Ectodermal cell (in vitro differentiated cells): ENCODE measurements at regions not wholly inside any gene's neighbourhood (a gene's known extent, or its start where the extent isn't known, plus 50 kb on each side); places are given as distances from the start of the nearest gene placed in this dataset.
"Not testable (repeated sequence)": the region's sequence is repeated elsewhere in the genome, so short reads cannot be mapped to it uniquely, and the experiment has no call there.

ENCODE experiments used
- H3K27ac ChIP-seq: 2 replicates; pipeline ENCODE4 v1.7.0; 2013; ENCODE audit warnings: mild to moderate bottlenecking, low read depth, low read length; ENCODE audit not compliant: insufficient read depth, poor library complexity, severe bottlenecking
- H3K27me3 ChIP-seq: 2 replicates; pipeline ENCODE4 v1.7.0; 2013; ENCODE audit warnings: mild to moderate bottlenecking, low read length; ENCODE audit not compliant: insufficient read depth, control insufficient read depth, poor library complexity, severe bottlenecking
- H3K36me3 ChIP-seq: one replicate; pipeline ENCODE4 v1.7.0; 2013; ENCODE audit warnings: low read length; ENCODE audit not compliant: control insufficient read depth, insufficient read depth
- H3K4me1 ChIP-seq: one replicate; pipeline ENCODE4 v1.7.0; 2013; ENCODE audit warnings: low read length; ENCODE audit not compliant: control insufficient read depth, insufficient read depth
- H3K4me3 ChIP-seq: 2 replicates; pipeline ENCODE4 v1.7.0; 2013; ENCODE audit warnings: low read depth, low read length, control low read depth; ENCODE audit not compliant: insufficient read depth
- H3K9me3 ChIP-seq: 2 replicates; pipeline ENCODE4 v1.7.0; 2013; ENCODE audit warnings: mild to moderate bottlenecking, low read length, moderate library complexity; ENCODE audit not compliant: control insufficient read depth
- WGBS, 2 experiments: methylation state at CpG; one replicate each; pipeline ENCODE4 v1.1.7; 2013; ENCODE audit warnings: missing lambda C conversion rate in 2 of 2; 5-methylcytosine and 5-hydroxymethylcytosine counted together

DNA sequence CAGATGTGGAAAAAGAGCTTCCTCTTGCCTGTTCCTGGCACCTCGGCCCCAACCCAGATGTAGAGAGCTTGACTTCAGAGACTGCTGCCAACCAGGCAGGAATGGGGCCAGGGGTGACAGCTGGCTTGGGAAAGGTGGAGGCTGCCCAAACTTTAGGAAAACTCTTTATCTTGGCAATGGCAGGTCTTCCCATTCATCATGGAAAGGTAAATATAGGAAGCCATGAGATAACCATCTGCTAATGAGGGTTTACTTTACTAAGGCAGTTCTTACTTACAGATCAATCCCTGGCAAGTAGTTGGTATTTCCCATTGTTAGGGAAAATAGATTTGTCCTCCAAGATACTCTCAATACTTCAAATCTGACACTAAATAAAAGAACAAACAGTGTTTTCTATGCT lies 143.1 kb upstream of the NUDT4 start:
- no peak overlapping the region for H3K27ac ChIP-seq
- no peaks in the 10 kb centered on the region for H3K27me3 ChIP-seq
- H3K4me1 ChIP-seq: no peaks in the 10 kb centered on the region
- H3K9me3 ChIP-seq: peaks cover 3% of the 10 kb centered on the region
- H3K4me3 ChIP-seq: no peak overlapping the region
- no peaks in the 10 kb centered on the region for H3K36me3 ChIP-seq
- 94 to 98% methylated on average over 1 of the region's 1 CpG for WGBS, 2 experiments

DNA sequence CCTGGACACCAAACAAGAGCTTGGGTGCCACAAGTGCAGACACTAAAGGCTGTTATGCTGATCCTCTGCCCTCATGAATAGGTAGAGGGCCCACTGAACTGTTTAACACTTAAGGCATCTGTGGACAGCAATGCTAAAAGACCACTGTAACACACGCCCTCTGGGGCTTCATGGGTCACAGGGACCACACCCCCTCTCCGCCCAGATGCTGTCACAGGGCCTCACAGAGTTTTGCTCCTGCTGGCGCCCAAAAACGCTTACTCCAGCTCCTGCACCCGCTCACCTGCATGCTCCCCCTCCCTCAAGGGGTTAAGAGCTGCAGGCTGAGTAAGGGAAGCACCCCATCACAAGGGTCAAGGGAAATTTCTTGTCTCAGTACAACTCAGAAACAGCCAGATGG lies 141.8 kb upstream of the NUDT4 start:
- Histone ChIP-seq H3K27ac (no peak overlapping the region), H3K4me3 (no peak overlapping the region), H3K4me1 (no peaks in the 10 kb centered on the region), H3K9me3 (peaks cover 3% of the 10 kb centered on the region), H3K36me3 (no peaks in the 10 kb centered on the region), H3K27me3 (no peaks in the 10 kb centered on the region)
- WGBS, 2 experiments: 89 to 94% methylated on average over 5 of the region's 5 CpGs

DNA sequence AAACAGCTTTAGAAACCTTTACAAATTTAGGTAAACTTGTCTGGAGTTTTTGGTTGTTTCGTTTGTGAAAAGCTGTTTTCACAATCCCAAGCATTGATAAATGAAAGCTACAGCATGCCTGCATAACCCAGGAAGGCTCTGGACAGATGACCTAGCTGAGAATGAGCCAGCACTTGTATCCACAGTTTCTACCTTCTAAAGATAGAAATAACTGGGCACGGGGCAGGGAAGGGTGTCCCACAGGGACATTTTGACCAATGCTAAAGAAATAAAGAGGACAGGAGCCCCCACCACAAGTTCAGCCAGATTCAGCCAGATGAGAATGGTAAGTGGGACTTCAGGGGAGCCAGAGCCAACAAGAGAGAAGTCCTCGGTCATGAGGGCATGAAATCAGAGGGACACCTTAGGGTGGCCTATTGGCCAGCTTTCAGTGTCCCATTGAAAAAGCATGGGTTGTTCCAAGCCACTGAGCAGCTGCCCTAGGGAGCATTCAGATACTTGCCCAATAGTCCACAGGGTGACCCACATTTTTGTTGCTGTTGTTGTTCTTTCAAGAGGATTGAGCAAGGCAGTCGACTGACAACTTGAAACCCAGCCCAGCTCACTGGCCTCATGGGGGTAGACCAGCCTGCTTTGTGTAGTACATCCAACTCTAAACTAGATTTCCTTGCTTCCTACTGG lies 140.3 kb upstream of the NUDT4 start:
- Histone ChIP-seq H3K9me3 (peaks cover 3% of the 10 kb centered on the region), H3K4me1 (no peaks in the 10 kb centered on the region)
- 90 to 91% methylated on average over 4 of the region's 4 CpGs for WGBS, 2 experiments

DNA sequence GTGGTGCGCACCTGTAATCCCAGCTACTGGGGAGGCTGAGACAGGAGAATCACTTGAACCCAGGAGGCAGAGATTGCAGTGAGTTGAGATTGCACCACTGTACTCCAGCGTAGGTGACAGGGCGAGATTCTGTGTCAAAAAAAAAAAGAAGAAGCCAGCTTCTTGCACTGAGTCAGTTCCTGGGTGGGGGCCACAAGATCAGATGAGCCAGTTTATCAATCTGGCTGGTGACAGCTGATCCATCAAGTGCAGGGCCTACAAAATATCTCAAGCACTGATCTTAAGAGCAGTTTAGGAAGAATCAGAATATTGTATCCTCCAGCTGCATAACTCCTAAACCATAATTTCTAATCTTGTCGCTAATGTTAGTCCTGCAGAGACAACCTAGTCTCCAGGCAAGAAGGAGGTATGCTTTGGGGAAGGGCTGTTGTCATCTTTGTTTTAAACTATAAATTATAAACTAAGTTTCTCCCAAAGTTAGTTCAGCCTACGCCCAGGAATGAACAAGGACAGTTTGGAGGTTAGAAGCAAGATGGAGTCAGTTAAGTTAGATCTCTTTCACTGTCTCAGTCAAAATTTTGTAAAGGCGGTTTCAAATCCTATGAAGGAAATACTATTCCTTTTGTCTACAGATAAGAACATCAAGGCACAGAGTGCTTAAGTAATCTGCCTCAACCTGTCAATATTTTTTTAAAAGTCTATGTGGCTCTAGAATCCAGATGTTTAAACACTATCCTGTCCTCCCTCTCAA lies 139.0 kb upstream of the NUDT4 start:
- not testable (repeated sequence) for H3K4me1 ChIP-seq, H3K9me3 ChIP-seq, H3K4me3 ChIP-seq, H3K27me3 ChIP-seq, H3K36me3 ChIP-seq, H3K27ac ChIP-seq
- whole genome bisulfite sequencing, 2 experiments: 92 to 94% methylated on average over 5 to 6 of the region's 6 CpGs

More for the DNA sequence above, 140.3 kb upstream of the NUDT4 start:
- H3K27me3 ChIP-seq: no peaks in the 10 kb centered on the region
- H3K36me3 ChIP-seq: no peaks in the 10 kb centered on the region
- no peak overlapping the region for H3K27ac ChIP-seq
- no peak overlapping the region for H3K4me3 ChIP-seq

DNA sequence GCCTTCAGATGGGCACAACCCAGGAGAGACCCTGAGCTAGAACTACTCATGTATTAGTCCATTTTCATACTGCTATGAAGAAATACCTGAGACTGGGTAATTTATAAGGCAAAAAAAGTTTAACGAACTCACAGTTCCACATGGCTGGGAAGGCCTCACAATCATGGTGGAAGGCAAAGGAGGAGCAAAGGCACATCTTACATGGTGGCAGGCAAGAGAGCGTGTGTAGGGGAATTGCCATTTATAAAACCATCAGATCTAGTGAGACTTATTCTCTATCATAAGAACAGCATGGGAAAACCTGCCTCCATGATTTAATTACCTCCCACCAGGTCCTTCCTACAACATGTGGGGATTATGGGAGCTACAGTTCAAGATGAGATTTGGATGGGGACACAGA lies 137.9 kb upstream of the NUDT4 start:
- H3K36me3 ChIP-seq, H3K4me3 ChIP-seq, H3K27ac ChIP-seq, H3K4me1 ChIP-seq, H3K27me3 ChIP-seq, H3K9me3 ChIP-seq: not testable (repeated sequence)
- 97 to 98% methylated on average over 2 of the region's 2 CpGs for WGBS, 2 experiments

DNA sequence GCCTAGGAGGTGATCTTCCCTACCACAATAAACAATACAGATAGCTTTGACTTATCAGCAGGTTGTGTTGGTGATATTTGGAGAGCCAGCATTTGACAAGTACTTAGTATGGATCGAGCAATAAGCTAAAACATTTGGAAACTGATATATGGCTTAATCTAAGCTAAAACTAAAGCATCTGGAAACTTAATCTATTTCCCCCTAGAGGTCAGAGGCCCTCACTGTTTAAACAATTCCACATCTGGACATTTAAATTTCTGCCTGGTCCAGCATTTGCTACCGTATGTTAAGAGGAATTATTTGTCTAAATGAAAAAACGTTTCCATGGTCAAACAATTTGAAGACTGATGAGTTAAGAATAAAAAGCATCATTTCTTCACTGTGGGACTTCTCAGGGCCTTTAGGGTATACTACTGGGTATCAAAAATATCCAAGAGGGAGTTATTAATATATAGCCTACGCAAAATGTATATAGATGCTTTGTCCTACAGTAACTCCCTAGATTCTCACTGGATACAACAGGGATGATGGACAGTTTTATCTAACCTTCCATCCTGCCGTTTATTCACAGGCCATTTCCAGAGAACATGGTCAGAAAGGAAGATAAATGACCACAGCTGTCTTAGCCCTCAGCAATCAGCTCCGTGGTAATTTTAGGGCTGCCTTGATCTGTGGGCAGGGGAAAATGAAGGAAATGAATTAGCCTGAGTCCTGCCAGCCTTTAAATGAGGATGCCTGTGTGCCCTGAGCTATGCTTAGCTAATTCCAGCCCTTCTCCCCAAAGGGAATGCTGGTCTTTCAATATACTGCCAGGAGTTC lies 135.4 kb upstream of the NUDT4 start:
- Histone ChIP-seq H3K4me1 (no peaks in the 10 kb centered on the region), H3K36me3 (no peaks in the 10 kb centered on the region), H3K27me3 (no peaks in the 10 kb centered on the region), H3K27ac (no peak overlapping the region), H3K9me3 (peaks cover 3% of the 10 kb centered on the region), H3K4me3 (no peak overlapping the region)
- 89 to 91% methylated on average over 5 to 6 of the region's 6 CpGs for WGBS, 2 experiments

DNA sequence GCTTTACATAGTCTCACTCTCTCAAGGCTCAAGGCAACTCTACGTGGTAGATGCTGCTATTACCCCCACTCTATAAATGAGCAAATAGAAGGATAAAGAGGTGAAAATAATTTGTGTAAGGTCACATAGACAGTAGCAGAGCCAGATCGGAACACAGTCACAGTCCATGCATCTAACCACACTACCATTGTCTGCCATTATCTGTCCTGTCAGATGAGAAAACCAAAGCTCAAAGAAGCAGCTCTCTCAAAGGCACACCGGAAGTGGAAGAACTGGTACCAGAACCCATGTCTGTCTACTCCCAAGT lies 134.4 kb upstream of the NUDT4 start:
- no peak overlapping the region for H3K27ac ChIP-seq
- 86 to 98% methylated on average over 2 to 3 of the region's 3 CpGs for WGBS, 2 experiments

DNA sequence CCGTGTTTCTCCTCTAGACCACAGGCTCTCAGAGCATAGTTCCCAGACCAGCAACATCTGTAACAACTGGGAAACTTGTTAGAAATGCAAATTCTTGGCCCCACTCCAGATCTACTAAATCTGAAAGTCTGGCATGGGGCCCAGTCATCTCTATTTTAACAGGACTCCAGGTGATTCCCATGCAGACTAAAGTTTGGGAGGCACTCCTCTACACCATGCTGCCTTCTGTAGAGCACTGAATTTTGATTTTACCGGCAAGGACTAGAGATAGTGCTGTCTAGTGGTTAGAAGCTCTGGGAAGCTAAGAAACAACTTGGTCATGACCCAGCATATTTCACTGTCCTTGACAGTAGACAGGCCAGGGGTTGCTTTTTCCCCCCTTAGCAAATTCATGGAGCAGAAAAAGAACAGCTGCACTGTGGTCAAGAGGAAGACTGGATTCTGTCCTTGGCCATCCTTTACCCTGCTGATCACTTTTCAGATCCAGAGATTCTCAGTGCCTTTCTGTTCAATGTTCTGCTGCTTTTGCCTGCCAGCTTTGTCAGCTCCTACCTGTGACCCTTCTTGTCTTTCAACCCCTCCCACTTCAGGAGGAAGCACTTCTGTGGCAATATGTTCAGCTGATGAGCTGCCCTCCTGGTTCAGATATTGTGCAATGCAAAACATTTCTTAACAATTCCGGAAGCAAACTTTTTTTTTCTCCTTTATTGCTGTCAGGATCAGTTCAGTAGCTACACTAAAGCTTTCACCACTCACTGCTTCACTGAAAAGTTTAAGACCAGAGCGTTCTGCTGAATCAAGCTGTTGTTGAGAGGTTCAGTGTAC lies 133.8 kb upstream of the NUDT4 start:
- Histone ChIP-seq H3K36me3 (no peaks in the 10 kb centered on the region), H3K4me3 (no peak overlapping the region), H3K27me3 (no peaks in the 10 kb centered on the region), H3K27ac (no peak overlapping the region), H3K9me3 (peaks cover 3% of the 10 kb centered on the region), H3K4me1 (no peaks in the 10 kb centered on the region)
- 90% methylated on average over 4 of the region's 4 CpGs for WGBS, 2 experiments

More for the DNA sequence above, 134.4 kb upstream of the NUDT4 start:
- Histone ChIP-seq H3K36me3 (no peaks in the 10 kb centered on the region), H3K27me3 (no peaks in the 10 kb centered on the region), H3K4me1 (no peaks in the 10 kb centered on the region), H3K9me3 (peaks cover 3% of the 10 kb centered on the region), H3K4me3 (no peak overlapping the region)

DNA sequence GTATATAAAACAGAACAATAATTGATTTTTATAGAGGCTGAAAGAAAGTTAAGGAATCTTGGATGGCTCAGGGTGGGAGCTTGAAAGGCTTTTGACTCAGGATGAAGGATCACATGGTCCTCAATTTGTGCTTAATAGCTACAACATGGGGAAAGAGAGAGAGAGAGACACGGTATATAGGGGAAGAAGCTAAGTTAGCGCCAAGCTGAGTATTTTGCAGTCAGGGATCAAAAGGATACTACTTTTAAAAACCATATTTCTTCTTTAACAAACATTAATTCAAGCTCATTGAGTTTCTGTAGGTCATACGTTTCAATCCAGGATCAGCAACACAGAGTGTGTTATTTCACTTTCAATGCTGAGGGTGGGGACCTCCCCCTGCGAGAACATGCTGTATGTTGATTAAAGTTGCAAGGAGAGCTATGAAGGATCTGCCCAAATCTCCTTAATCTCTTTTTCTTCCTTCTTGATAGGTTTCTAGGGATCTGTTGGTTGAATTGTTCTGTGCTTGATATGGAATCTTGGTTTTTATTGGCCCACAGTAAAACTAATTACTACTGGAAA lies 133.1 kb upstream of the NUDT4 start:
- Histone ChIP-seq H3K4me1 (no peaks in the 10 kb centered on the region), H3K36me3 (no peaks in the 10 kb centered on the region), H3K4me3 (no peak overlapping the region), H3K27me3 (no peaks in the 10 kb centered on the region), H3K27ac (no peak overlapping the region), H3K9me3 (peaks cover under 1% of the 10 kb centered on the region)
- 94 to 97% methylated on average over 4 of the region's 4 CpGs for WGBS, 2 experiments
